ENCODE measurements at regions not wholly inside any gene's neighbourhood (a gene's known extent, or its start where the extent isn't known, plus 50 kb on each side); places are given as distances from the start of the nearest gene placed in this dataset.
A peak's percentile ranks its signal among the peaks of the same experiment; 100 is the strongest.

DNA sequence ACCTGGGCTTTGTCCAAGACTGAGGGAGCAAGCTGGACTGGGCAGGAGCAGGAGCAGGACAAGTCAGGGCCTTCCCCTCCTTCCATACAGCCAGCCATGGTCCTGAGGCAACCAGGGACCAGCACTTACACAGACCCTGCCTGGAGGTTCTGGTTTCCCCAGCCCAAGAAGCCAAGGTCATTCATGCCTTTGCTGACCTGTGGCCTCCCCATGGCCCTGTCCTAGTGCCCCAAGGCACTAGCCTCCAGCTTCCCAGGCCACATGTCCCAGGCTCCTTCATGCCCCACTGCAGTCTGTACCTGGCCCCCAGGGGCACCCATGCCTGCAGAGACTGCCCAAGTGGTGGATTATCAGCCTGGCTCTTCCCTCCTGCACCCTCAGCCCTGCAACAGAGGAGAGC is 243.9 kb downstream of the TOMM20 start:
- DNase-seq (ENCODE audit: low spot score) = no peak

DNA sequence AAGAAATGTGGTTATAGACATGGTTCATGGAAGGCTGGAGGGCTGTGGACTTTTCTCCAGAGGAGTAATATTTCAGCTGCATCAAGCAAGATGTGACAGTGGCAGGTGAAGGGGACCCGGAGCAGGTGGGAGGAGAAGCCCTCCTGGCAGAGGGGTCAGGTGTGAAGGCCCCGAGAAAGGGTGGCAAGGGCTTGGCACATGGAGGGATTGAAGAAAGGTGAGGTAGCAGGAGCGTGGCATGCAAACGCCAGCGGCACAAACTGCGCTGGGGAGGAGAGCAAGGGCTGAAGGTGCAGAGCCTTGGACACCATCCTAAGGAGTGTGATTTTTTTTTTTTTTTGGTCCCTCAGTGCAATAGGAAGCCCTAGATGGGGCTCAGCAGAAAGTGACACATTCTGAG is 244.6 kb downstream of the TOMM20 start:
- no peak for DNase-seq (ENCODE audit: low spot score)

DNA sequence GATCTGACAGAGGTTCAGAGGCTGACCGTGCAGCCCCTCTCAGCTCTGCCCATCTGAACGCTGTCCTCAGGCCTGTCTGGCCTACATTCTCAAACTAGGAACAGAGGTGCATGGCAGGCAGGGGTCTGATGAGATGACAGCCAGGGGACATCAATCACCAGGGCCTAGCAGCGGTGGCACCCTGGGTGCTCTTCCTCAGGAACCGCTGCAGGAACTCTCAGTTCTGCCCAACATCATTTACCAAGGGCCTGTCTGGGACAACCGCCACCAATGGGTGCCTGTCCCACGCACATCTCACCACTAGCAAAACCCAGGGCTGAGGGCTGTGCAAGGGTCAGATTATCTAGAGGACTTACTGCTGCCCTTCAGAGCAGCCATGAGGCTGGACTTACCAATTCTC is 245.7 kb downstream of the TOMM20 start:
- no peak for DNase-seq (ENCODE audit: low spot score)

DNA sequence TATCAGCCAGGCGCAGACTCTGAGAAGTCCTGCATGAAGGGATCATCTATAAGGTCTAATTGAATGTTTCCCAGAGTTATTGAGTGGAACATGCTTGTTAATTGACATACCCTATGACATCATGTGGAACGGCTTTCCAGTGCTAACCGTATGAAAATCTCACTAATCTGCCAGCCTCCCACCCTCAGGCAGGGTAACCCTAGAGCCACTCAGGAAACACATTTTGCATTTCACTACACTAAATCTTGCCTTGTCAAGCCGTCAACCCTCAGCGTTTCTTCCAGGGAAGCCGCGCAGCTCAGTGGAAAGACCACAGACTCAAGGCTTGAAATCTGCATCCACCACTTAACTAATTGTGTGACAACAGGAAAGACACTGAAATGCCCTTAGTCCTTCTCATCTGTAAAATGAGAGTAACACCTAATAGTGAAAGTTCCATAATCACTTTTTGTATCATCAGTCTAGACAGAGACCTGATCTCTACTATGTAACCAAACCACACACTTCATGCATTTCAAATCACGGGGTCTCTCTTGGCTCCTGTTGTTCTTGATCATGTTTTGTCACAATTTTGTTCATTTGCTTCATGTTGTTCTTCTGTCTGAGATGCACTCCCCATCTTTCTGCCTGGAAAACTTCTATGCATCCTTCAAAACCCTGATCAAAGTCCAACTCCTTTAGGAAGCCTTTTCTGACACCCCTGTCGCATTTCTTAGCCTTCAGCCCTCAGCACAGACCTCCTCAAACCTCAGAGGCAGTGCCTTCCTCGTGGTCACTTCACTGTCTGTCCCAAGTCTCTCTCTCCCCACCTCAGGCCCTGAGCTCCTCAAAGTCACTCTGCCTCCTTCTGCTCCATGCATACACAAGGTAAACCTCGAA is 246.5 kb downstream of the TOMM20 start:
- no peak for DNase-seq (ENCODE audit: low spot score)

DNA sequence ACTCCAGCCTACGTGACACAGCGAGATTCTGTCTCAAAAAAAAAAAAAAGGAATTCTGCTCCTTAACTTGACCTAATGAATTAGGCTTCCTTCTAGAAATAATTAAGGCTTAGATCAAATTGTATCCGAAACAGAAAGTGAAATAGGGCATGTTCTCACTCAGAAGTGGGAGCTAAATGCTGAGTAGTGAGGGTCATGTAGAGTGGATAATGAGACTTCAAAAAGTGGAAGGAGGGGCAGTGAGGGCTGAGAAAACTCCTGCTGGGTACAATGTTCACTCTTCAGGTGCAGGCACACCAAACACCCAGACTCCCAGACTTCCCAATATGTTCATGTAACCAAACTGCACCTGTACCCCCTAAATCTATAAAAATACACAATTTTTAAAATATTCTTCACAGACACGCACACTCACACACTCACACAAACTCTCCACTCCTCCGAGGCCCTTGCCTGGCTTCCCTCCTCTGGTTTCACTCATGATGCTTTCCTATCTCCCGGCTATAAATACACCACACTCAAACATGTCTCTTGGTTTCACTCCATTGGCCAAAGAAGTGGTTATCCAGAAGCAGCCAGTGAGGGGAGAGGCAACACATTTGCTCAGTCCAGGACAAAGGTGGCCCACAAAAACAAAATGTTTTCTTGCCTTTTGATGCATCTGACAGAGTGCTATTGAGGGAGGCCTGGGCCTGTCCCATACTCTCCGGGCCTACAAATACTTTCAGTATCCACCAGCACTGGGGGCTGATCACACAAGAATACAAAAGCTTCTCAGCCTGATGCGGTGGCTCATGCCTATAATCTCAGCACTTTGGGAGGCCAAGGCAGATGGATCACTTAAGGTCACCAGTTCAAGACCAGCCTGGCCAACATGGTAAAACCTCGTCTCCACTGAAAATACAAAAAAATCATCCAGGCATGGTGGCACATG is 249.2 kb downstream of the TOMM20 start:
- no peak for DNase-seq (ENCODE audit: low spot score)

DNA sequence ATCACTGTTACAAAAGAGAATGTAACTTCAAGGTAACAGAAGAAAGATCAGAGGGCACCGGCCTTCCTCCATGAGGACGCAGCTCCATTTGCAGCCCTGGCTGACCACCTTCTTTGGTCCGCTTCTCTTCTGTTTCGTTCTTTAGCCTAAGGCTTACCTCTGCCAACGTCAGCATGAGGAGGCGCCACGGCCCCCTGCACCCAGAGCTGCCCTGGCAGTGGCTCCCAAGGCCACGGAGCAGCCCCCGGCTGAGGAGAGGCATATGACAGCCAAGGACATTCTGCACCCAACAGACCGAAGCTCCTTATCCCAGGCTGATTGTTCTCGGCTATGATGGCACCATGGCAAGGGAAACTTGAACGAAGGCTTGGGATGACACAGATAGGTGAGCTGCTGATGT is 250.3 kb downstream of the TOMM20 start:
- no peak for DNase-seq (ENCODE audit: low spot score)

DNA sequence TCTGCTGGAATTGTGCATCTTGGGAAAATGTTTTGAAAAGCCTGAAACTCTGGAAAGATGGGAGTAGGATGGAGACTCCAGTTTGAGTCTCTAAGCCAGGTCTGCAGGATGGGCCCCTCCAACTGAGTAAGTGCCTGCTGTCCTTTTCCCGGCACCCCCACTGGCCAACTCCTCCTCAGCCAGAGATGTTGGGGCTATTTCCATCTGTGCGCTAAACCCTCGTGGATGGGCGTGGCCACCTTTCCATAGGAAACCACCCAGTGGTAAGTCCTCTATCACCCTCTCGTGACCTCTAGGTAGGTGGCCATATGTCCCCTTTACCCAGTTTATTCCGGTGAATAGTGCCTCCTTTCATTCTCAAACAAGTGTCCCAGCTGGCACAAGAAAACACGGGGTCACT is 250.9 kb downstream of the TOMM20 start:
- no peak for DNase-seq (ENCODE audit: low spot score)

DNA sequence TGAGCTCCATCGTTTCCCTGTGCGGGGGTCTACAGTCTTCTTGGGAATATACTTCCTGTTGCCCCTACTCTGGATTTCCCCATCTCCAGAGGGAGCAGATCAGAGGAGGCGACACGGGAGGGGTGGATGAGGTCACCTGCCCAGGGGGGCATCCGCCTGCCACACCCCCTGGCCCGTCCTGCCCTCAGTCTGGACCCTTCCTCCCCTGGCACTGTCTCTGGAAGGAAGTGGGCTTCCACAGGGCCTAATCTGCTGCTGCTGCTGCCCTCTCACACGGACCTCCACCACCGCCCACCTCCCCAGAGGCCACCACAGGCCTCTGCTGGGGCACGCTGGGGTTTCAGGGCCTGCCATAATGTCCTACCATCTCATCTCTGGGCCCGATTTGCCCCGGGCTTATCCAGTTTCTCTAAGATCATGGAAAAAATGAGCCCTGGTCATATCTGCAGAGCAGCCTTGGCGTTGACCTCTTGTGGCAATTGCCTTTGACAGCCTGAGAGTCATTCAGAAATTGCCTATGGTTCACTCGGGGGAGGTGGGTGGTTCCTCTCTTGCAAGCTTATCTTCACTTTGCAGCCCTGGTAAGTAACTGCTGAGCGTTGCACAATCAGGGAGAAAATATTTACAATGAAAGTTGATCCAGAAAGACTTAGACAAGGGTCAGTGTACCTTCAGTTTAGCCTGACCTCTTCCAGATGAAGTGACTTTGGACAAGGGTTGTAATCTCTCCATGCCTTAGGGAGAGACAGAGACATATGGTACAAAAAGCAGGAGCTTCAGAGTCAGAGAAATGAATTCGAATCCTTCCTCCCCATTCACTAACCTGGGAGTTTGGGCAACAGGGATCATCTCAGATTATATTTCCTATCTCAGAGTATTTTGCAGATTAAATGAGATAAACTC is 252.4 kb downstream of the TOMM20 start:
- no peak for DNase-seq (ENCODE audit: low spot score)

DNA sequence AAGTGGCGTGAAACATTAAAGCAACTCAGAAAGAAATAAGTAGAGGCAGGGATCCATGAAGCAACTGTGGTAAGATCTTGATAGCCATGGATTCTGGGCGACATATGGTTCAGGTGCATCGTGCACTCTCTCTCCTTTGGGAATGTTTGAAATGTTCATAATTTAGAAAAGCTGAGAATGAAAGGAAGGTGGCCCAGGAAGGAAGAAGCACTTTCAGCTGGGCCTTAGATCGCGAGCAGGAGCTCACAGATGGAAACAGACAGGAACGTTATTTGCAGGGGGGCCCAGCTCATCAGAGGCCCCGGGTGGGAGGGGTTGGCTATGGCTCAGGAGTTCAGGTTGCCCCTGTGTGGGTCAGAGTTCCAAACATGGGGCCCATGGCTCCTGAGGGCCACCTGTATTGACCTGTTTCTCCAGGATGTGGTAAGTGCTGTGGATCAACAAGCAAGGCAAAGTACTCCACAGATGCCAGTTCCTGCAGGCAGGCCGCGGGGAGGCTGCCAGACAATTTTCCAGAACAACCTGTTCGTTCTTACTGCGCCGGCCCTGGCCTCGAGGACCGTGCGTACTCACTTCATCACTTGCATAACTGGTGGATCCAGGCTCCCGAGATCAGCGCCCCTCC is 253.2 kb downstream of the TOMM20 start:
- no peak for DNase-seq (ENCODE audit: low spot score)

DNA sequence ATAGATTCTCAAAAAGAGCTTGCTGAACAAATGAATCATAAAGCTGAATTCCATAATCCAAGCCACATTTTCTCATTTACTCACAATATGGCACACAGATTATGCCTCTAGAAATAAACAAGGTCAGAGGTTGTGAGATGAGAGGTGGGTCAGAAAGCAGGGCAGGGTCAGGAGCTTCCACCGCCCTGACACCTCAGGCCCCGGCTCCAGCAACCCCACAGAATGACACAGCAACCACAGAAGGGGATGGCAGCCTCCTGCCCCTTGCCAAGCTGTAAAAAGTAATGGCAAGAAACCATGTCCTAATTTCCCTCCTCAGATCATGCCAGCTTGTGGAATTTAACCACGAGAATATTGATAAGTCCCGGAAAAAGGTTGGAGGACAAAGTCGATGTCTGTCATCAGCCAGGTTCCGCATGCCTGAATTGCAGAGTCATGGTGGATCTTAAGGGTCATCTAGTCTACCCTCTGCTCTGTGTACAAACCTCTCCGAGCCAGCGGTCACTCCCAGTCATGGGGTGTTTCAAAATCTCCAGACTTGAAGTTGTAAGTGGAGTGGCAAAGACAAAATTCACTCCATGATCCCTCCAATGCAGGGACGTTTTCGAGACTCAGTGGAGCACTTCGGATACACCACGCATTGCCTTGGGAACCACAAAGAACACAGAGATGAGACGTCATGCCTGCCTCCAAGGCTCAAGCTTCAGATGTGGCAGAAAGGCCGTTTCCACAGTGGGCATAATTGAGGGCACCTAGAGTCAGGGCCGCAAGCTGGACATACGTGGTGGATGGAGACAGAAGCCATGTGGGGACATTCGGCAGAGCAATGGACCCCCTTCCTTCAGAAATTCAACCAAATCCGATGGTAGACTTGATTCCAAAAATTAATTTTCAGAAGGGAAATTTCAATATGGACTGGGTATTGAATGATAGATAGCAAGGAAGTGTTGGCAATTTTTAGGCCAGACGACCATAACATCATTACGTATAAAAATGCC is 254.0 kb downstream of the TOMM20 start:
- no peak for DNase-seq (ENCODE audit: low spot score)

DNA sequence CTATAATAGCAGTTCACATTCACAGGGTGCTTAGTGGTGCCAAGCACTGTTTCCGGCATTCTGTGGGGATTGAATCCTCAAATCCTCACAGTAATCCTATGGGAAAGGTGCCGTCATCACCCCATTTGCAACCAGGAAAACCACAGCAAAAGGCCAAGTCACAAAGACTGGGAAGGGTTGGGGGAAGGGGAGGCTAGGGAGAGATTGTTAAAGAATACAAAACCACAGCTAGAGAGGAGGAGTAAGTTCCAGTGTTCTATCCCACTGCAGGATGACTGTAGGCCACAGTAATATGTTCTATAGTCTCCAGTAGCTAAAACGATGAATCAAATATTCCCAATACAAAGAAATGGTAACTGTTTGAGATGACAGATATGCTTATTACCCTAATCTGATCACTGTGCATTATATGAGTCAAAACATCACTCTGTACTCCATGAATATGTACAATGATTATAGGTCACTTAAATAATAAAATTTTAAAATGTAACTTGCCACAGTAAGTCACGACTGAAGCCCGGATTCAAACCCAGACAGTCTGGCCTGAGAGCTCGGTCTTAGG is 256.8 kb downstream of the TOMM20 start:
- peak; percentile 92 for DNase-seq (ENCODE audit: low spot score)

DNA sequence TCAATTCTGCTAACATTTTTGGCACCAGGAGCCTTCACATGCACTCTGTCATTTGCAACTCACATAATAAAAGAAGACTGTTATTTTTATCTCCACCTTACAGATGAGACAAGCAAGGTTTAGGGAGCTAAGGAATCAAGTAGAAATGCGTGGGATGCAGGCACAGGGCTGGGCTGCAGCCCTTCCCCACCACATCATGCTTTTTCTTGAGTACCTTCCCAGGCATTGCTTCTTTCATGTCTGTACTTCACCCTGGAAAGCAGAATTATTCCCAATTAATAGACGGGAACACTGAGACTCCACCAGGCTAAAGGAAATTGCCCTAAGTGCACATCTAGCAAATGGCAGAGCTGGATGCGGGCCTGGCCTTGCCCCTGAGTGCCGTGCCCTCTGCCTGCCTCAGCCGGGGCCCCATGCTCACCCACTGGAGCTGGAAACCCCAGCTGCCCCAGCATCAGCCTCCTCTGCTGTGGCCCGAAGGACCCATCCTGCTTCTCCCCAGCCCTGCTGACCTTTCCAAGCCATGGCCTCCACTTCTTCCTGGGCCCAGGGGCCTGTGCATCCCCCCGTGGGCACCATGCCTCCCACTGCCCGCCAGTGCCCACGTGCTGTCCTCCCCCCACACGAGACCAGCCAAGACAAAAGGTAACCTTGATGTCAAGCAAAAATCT is 257.5 kb downstream of the TOMM20 start:
- no peak for DNase-seq (ENCODE audit: low spot score)

DNA sequence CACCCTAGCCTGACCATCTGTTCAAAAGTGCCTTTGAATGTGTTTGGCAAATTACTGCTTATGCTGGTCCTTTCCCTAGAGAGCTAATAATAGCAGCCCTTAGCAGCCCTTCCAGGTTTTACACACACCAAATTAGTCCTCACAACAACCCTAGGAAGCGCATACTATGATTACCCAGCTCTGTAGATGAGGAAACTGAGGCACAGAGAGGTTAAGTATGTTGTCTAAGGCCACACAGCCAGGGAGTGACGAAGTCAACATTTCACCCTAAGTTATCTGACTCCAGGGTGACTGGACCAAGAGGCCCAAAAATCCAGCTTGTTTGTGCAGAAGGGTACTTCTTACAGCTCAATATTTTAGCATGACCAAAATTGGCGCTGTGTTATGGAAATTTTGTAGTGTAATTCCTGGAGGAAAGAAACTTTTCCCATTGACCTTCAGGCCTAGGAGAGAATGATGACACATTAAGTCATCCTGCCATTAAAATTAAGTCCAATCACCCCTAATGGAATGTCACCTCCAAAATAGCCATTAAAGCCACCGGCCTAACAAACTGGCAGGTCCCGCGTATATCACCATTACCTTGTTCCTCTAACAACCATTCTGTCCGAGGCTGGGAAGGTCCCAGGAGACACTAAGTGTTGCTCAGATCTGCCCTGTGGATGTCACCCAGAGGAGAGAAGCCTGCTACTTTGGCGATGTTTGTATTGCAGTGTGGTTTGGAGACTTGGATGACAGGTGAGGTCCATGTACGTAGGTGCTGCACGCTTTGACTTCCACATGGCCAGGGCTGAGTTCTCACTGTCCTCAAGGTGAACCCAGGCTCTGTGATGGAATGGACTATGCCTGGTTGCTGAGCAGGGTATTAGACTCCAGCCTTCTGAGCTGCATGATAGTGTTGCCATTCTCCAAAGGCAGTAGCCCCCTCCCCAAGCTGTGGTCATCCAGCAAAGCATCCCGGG is 258.3 kb downstream of the TOMM20 start:
- DNase-seq (ENCODE audit: low spot score) = no peak

DNA sequence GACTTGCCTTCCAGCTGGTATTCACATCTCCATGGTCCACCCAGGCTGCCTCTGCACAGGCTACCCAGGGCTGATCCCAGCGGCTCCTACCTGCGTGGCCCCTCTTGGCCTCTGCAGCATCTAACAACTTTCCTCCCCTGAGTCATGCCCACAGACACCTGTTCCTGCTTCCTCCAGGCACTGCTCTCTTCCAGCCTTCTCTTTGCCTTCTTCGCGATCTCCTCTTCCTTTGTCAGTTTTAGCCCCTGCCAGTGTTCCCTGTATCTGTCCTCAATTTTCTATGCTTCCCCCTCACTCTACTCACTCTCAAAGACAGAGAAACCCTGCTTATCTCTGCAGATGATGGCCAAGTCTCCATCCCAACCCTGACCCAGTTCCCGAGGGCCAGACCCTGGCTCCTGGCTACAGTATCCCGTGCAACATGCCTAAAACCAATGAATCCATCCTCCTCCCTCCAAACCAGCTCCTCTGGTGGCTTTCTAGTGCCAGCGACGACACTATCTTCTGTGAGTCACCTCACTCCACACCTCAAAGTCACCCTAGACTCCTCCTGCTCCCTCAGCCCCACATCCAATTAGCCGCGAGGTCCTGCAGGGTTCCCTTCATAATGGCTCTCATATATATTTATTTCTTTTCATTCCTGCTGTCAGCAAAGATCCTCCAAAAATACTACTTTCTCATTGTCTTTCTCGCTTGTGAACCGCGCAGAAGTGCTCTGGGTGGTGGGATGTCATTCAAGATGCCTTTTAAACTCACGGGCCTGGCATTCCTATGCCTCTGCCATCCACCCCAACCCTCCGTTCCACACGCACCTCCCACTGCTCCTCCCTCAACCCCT is 259.2 kb downstream of the TOMM20 start:
- peak; percentile 40 for DNase-seq (ENCODE audit: low spot score)

DNA sequence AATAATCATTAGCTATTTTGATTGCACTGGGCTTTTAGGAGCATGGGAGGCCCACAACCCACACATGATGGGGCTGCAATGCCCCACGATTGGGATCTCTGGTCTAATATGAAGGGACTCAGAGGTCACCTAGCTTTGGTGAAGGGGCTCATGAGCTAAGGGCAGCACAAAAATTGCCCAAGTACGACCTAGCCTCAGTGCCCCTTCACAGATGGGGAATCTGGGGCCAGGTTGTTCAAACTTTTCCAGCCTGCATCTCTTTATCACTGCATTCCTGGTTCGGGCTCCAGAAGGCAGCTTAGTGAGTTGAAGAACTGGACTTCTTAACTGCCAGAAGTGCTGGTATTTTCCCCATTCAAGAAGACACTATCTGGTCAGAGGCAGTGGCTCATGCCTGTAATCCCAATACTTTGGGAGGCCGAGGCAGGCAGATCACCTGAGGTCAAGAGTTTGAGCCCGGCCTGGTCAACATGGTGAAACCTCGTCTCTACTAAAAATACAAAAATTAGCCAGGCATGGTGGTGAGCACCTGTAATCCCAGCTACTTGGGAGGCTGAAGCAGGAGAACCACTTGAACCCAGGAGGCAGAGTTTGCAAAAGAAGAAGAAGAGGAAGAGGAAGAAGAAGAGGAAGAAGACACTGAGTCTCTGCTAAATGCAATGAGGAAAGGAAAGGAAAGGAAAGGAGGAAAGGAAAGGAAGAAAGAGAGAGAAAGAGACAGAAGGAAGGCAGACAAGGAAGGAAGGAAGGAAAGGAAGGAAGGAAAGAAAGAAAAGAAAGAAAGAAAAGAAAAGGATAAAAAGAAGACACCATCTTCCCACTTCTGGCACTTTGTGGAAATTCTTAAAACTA is 258.5 kb upstream of the IRF2BP2 start:
- no peak for DNase-seq (ENCODE audit: low spot score)

All from A172 (cell line).